SK-N-SH (cell line): ENCODE measurements at regions not wholly inside any gene's neighbourhood (a gene's known extent, or its start where the extent isn't known, plus 50 kb on each side); places are given as distances from the start of the nearest gene placed in this dataset.

ENCODE experiments used
- FOXM1 ChIP-seq: IDR thresholded peaks from 2 replicates; pipeline ENCODE4 v1.4.0; 2012; ENCODE audit warnings: low read depth, mild to moderate bottlenecking
- NFIC ChIP-seq: IDR thresholded peaks from 2 replicates; pipeline ENCODE4 v1.4.0; 2012; ENCODE audit warnings: borderline replicate concordance
- TF ChIP-seq, protein P1 (sequence below): IDR thresholded peaks from 2 replicates; pipeline ENCODE4 v1.6.1; 2012; ENCODE audit warnings: mild to moderate bottlenecking, low read depth, low read length, moderate library complexity
- TF ChIP-seq, protein P2 (sequence below): IDR thresholded peaks from 2 replicates; pipeline ENCODE4 v1.4.0; 2012; ENCODE audit warnings: low read depth, borderline replicate concordance

DNA sequence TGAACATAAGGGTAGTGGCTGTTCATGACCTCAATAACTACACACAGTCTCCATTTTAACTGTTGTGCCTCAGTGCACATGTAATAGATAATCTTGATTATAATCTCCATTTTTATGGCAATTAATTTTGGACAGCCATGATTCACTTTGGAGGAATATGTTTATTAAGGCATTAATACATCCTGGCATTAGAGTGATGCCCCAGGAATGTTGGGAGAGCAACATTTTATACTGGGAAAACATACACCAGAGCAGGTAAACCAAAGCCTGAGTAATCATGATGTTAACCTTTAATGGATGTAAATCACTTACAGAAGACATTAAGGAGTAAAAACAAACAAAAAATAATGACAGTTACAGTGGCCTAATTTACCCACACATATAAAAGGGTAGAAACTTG is 886.3 kb upstream of the RAG2 start:
- TF ChIP-seq FOXM1 = no peak
- TF ChIP-seq NFIC = no peak
- TF ChIP-seq, protein P1, sequence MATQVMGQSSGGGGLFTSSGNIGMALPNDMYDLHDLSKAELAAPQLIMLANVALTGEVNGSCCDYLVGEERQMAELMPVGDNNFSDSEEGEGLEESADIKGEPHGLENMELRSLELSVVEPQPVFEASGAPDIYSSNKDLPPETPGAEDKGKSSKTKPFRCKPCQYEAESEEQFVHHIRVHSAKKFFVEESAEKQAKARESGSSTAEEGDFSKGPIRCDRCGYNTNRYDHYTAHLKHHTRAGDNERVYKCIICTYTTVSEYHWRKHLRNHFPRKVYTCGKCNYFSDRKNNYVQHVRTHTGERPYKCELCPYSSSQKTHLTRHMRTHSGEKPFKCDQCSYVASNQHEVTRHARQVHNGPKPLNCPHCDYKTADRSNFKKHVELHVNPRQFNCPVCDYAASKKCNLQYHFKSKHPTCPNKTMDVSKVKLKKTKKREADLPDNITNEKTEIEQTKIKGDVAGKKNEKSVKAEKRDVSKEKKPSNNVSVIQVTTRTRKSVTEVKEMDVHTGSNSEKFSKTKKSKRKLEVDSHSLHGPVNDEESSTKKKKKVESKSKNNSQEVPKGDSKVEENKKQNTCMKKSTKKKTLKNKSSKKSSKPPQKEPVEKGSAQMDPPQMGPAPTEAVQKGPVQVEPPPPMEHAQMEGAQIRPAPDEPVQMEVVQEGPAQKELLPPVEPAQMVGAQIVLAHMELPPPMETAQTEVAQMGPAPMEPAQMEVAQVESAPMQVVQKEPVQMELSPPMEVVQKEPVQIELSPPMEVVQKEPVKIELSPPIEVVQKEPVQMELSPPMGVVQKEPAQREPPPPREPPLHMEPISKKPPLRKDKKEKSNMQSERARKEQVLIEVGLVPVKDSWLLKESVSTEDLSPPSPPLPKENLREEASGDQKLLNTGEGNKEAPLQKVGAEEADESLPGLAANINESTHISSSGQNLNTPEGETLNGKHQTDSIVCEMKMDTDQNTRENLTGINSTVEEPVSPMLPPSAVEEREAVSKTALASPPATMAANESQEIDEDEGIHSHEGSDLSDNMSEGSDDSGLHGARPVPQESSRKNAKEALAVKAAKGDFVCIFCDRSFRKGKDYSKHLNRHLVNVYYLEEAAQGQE = no peak
- TF ChIP-seq, protein P2, sequence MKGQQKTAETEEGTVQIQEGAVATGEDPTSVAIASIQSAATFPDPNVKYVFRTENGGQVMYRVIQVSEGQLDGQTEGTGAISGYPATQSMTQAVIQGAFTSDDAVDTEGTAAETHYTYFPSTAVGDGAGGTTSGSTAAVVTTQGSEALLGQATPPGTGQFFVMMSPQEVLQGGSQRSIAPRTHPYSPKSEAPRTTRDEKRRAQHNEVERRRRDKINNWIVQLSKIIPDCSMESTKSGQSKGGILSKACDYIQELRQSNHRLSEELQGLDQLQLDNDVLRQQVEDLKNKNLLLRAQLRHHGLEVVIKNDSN = no peak
